B cell (primary cell): ENCODE measurements at regions not wholly inside any gene's neighbourhood (a gene's known extent, or its start where the extent isn't known, plus 50 kb on each side); places are given as distances from the start of the nearest gene placed in this dataset.

Experiments used
- EZH2 ChIP-seq: IDR thresholded peaks from 2 replicates; pipeline ENCODE4 v1.6.1; 2012; ENCODE audit warnings: borderline replicate concordance, low read depth, mild to moderate bottlenecking, moderate library complexity, low read length; ENCODE audit not compliant: insufficient read depth, poor library complexity, severe bottlenecking
- TF ChIP-seq, protein P1 (sequence below): fragments of 200-600 bp; IDR thresholded peaks from one replicate; pipeline ENCODE4 v1.8.0; 2022; ENCODE audit warnings: antibody characterized with exemption, mild to moderate bottlenecking

DNA sequence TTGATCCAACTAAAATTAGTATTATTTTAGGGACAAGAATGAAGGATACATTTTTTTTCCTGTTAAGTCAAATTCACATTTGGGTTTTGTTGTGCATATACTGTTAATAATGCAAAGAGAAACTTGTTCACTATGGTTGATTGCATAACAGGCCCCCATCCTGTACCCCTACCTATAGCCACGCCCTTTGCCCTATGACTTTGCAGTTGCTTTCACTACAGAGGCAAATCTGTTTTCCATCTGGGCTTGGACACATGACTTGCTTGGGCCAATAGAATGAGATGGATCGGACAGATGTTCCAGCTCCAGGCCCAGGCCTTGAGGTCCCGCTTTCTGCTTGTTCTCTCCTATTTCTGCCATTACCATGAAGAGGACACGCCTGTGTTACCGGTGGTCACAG is 278.5 kb upstream of the HNRNPA3 start:
- TF ChIP-seq, protein P1, sequence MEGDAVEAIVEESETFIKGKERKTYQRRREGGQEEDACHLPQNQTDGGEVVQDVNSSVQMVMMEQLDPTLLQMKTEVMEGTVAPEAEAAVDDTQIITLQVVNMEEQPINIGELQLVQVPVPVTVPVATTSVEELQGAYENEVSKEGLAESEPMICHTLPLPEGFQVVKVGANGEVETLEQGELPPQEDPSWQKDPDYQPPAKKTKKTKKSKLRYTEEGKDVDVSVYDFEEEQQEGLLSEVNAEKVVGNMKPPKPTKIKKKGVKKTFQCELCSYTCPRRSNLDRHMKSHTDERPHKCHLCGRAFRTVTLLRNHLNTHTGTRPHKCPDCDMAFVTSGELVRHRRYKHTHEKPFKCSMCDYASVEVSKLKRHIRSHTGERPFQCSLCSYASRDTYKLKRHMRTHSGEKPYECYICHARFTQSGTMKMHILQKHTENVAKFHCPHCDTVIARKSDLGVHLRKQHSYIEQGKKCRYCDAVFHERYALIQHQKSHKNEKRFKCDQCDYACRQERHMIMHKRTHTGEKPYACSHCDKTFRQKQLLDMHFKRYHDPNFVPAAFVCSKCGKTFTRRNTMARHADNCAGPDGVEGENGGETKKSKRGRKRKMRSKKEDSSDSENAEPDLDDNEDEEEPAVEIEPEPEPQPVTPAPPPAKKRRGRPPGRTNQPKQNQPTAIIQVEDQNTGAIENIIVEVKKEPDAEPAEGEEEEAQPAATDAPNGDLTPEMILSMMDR, result no peak
- TF ChIP-seq EZH2, result no peak
